Omental fat pad (tissue), 3 donors: ENCODE measurements at regions not wholly inside any gene's neighbourhood (a gene's known extent, or its start where the extent isn't known, plus 50 kb on each side); places are given as distances from the start of the nearest gene placed in this dataset.

Source experiments
- ATAC-seq: fragments of 150-250 bp; one replicate; pipeline ENCODE4 v1.9.1; 2016; ENCODE audit warnings: mild to moderate bottlenecking, moderate library complexity; ENCODE audit not compliant: low FRiP score
- DNase-seq: peaks from one replicate; pipeline ENCODE4 v3.0.0-alpha.2; 2019; ENCODE audit warnings: low spot score
- TF ChIP-seq, protein P1 (sequence below), 3 donors: fragments of 450-650 bp; IDR thresholded peaks; one replicate each; pipeline ENCODE4 v1.5.1; 2016 to 2017; ENCODE audit warnings: antibody characterized with exemption in 3 of 3, mild to moderate bottlenecking in 3 of 3, moderate library complexity in 2 of 3

DNA sequence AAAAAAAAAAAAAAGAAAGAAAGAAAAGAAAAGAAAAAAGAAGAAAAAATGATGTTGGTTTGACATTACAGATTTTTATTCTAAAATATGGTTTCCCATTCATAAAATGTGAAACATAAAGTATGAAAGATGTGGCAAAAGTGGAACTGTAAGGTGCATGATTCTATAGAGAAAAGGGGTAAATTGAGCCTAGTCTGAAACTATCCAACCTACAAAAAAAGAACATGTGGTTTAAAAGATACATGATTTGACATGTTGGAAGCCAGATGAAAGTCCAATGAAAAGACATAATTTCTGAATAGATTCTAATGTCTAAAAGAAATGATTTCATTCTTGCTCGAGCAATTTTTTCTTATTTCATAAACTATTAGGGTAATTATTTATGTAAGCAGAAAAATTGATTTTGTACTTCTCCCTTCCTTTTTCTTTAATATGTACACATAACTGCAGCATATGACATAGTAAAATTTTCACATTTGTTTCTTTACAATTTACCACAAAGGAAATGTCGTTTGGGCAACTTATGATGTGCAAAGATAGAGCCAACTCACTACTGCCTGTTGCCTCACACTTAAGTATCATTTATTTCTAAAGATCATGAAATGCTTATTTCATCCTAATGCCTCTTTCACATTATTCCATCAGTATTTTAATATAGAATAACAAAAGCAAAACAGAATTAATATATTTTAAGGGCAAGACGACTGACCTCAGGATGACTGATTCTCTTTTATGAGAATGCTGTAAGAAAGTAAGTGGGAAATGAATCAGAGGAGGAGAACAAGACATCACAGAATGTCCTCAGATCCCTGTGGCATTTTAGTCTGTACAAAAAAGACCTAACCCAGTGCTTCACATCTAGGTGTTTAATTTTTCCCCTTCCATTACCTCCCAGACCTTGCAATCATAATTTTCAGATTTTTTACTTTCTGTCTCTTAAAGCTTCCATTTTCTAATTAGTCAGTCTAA lies 165.8 kb upstream of the HMCN1 start:
- no peak for ATAC-seq
- TF ChIP-seq, protein P1, sequence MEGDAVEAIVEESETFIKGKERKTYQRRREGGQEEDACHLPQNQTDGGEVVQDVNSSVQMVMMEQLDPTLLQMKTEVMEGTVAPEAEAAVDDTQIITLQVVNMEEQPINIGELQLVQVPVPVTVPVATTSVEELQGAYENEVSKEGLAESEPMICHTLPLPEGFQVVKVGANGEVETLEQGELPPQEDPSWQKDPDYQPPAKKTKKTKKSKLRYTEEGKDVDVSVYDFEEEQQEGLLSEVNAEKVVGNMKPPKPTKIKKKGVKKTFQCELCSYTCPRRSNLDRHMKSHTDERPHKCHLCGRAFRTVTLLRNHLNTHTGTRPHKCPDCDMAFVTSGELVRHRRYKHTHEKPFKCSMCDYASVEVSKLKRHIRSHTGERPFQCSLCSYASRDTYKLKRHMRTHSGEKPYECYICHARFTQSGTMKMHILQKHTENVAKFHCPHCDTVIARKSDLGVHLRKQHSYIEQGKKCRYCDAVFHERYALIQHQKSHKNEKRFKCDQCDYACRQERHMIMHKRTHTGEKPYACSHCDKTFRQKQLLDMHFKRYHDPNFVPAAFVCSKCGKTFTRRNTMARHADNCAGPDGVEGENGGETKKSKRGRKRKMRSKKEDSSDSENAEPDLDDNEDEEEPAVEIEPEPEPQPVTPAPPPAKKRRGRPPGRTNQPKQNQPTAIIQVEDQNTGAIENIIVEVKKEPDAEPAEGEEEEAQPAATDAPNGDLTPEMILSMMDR (IDR thresholded peaks at IDR 0.05), result no peak

DNA sequence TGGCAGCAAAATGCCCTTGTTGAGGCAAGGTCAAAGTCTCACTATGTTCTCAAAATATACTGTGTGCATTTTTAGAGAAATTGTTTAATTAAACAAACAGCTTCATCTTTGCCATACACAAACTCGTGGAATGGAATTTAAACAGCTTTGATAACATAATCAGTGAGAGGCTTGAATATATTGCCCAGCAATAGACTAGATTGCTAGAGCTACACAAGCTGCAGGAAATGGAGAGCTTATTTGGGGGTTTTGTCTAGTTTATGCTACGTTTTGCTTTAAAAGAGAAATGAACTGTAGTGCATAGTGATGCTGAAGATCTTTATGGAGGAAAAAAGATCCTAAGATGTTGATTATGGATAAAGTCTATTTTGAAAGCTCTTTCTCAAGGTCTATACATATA lies 166.8 kb upstream of the HMCN1 start:
- TF ChIP-seq, protein P1 (IDR thresholded peaks at IDR 0.05), result no peak
- DNase-seq (no peak), ATAC-seq (no peak)

More for the DNA sequence above, 165.8 kb upstream of the HMCN1 start:
- no peak for DNase-seq

DNA sequence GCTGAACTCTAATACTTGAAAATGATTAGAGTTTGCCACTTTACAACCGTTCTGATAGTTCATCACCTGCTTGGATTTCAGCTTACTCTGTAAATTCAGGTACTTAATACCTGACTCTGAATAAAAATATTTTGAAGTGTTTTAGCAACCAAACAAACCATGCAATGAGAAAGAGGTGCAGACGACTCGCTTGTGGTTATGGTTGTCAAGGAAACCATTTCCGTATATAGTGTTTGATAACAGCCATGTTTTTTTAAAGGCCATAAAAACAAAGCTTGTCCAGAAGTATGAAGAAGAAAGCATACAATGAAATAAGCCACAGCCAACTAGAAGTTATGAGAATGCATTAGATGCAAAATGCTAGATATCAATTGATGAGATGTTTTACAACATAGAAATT lies 167.2 kb upstream of the HMCN1 start:
- TF ChIP-seq, protein P1 (IDR thresholded peaks at IDR 0.05), result no peak
- no peak for ATAC-seq

DNA sequence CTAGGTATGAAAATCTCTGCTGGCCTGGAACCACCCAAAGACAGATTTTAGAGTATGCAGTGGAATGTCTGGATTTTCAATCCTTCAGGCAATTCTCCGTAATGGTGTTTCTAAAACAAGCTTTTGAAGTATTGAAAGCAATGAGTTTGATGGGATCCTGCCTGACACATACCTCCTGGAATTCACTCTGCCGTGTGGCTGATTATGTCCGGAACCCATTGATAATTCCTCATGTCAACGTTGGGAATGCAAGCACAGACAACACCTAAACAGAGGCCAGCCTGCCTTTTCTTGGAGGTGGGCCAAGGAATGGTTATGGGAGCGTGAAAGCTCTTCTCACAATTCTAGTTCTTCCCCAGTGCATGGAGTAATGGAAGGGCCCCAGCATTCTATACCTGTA lies 168.9 kb upstream of the HMCN1 start:
- no peak for DNase-seq
- TF ChIP-seq, protein P1 (IDR thresholded peaks at IDR 0.05), result no peak
- ATAC-seq, result no peak

More for the DNA sequence above, 167.2 kb upstream of the HMCN1 start:
- no peak for DNase-seq

DNA sequence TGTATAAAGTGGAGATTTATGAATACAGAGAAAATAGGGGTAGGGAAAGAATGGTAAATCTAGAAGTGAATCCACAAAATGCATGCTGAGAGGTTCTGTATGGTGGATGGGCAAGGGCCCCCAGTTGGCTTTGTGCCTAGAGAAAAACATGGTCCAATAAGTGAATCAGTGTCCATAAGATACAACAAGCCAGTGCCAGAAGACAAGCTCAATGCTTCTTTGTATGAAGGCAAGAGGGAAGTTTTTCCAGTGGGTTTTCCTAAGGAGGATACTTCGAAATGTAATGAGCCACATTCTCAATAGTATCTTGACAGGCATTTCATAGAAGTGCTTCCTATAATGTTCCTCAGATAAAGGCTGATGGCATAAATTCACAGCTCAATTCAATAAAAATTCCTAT lies 169.4 kb upstream of the HMCN1 start:
- no peak for ATAC-seq
- TF ChIP-seq, protein P1 (IDR thresholded peaks at IDR 0.05), result no peak

DNA sequence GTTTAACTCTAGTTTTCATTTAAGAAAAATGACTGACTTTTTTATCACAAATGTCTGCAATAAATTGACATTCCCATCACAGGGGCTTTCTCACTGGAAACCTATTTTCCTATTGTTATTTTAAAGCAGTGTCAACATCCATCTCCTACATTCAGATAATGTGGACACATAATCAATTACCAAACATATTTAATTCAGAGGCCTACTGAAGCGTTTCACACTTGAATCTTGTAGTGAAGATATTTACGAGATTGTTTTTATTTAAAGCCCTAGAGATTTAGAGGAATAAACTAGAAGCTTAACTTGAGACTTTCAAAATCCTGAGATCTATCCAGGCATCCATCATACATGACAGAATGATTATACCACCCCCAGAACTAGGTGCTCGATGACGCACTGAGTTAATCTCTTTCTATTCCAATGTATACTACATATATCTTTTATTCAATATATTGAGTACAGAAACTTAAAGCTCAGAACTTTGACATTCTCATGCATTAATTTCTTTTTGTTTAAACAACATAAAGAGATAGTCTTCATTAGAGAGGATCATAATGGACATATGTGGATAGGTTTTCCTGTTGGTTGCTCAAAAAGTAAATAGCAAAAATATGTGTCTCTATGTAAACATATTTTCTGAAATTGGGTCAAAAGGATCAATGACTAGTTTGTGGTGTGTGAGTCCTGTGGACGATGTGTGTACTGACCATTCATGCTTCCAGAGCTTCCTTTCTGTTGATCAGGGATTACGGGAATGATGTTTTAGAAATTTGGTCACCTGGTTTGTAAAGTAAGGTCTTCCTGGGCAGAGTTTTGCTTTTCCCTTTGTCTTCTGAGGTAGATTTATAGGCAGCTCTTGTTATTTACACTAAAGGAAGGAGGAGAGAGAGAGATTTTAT lies 171.5 kb upstream of the HMCN1 start:
- TF ChIP-seq, protein P1 (IDR thresholded peaks at IDR 0.05), result no peak
- ATAC-seq, result no peak
- no peak for DNase-seq

More for the DNA sequence above, 169.4 kb upstream of the HMCN1 start:
- DNase-seq, result no peak
